HCT116 (cell line): ENCODE measurements at regions not wholly inside any gene's neighbourhood (a gene's known extent, or its start where the extent isn't known, plus 50 kb on each side); places are given as distances from the start of the nearest gene placed in this dataset.

ENCODE experiments used
- ATAC-seq: fragments of 200-7000 bp; cut with Tn5 transposase; 2 replicates; pipeline ENCODE4 v1.9.1; 2020; ENCODE audit warnings: mild to moderate bottlenecking, moderate library complexity
- BruUV-seq: library from RNA; stranded (reverse); fragments of 400-500 nt; replicated peaks from 2 replicates; lab custom pipeline; 2021; lab: Mats Ljungman, UMichigan
- CTCF ChIA-PET: fragments of 300-600 bp; sonication (Branson Sonifier 250); formaldehyde crosslinking; loops from one replicate; lab custom pipeline; 2021; ENCODE audit warnings: antibody characterized with exemption; lab: Charles Lee
- POLR2A ChIA-PET: fragments of 300-600, 350-600 bp; sonication (Branson Sonifier 250); formaldehyde crosslinking; loops from one replicate; lab custom pipeline; 2021; ENCODE audit warnings: antibody characterized with exemption; lab: Charles Lee
- RAD21 ChIA-PET, 2 experiments: fragments of 300-600 bp; sonication (Branson Sonifier 250); formaldehyde crosslinking; loops; one replicate each; lab custom pipeline; 2023; ENCODE audit warnings: low total read pairs in 2 of 2; ENCODE audit not compliant: uncharacterized antibody in 2 of 2, unreplicated experiment in 2 of 2, low non-redundant PET in 1 of 2; lab: Charles Lee
- DNase-seq: peaks from one replicate; pipeline ENCODE4 v3.0.0-alpha.2; 2010; ENCODE audit warnings: low read depth, low spot score
- H2AFZ ChIP-seq: fragments of 200-600 bp; shearing (Covaris generic), sonication (generic); 2 replicates; pipeline ENCODE4 v1.6.1; 2017; ENCODE audit warnings: low read depth, mixed run types, mixed read lengths, antibody characterized with exemption, low read length; ENCODE audit not compliant: poor library complexity, severe bottlenecking
- H3K27ac ChIP-seq: 2 replicates; pipeline ENCODE4 v1.5.1; 2012; ENCODE audit warnings: low read depth, low read length
- H3K27me3 ChIP-seq: fragments of 200-600 bp; sonication (generic); 2 replicates; pipeline ENCODE4 v1.6.1; 2016; ENCODE audit warnings: mixed run types, low read length, mixed read lengths; ENCODE audit not compliant: insufficient read depth
- H3K36me3 ChIP-seq, 2 experiments: fragments of 200-500 bp in 1 of 2; fragments of 200-600 bp in 1 of 2; sonication (Bioruptor generic) in 1 of 2; sonication (generic) in 1 of 2; 2 replicates each; pipeline versions ENCODE4 v1.5.1 to v1.6.1; 2014 to 2016; ENCODE audit warnings: low read length in 2 of 2, inconsistent platforms in 1 of 2, mixed read lengths in 1 of 2, mixed run types in 1 of 2; ENCODE audit not compliant: insufficient read depth in 2 of 2, control insufficient read depth in 1 of 2
- H3K4me1 ChIP-seq, 2 experiments: fragments of 200-600 bp in 1 of 2; sonication (generic) in 1 of 2; 2 replicates each; pipeline versions ENCODE4 v1.5.1 to v1.6.1; 2012 to 2017; ENCODE audit warnings: low read length in 2 of 2, inconsistent platforms in 1 of 2, mild to moderate bottlenecking in 1 of 2, mixed read lengths in 1 of 2, mixed run types in 1 of 2, moderate library complexity in 1 of 2; ENCODE audit not compliant: insufficient read depth in 2 of 2, control insufficient read depth in 1 of 2
- H3K4me2 ChIP-seq: fragments of 200-600 bp; sonication (generic); 2 replicates; pipeline ENCODE4 v1.6.1; 2017; ENCODE audit warnings: mixed run types, low read length, mixed read lengths
- H3K4me3 ChIP-seq, 2 experiments: fragments of 200-600 bp in 1 of 2; sonication (generic) in 1 of 2; replicated peaks in 1 of 2; 2 replicates each; pipeline ENCODE4 v1.5.1; 2011 to 2016; ENCODE audit warnings: low read length in 2 of 2, control low read depth in 1 of 2, low read depth in 1 of 2, mild to moderate bottlenecking in 1 of 2, mixed read lengths in 1 of 2, mixed run types in 1 of 2
- H3K79me2 ChIP-seq: fragments of 200-600 bp; sonication (generic); 2 replicates; pipeline ENCODE4 v1.6.1; 2017; ENCODE audit warnings: mild to moderate bottlenecking, mixed run types, low read length, moderate library complexity, mixed read lengths; ENCODE audit not compliant: insufficient read depth
- H3K9ac ChIP-seq: fragments of 200-600 bp; sonication (generic); 2 replicates; pipeline ENCODE4 v1.6.1; 2016; ENCODE audit warnings: low read length, mixed read lengths
- H3K9me2 ChIP-seq: fragments of 200-600 bp; sonication (generic), shearing (Covaris generic); 2 replicates; pipeline ENCODE4 v1.6.1; 2017; ENCODE audit warnings: mixed run types, mild to moderate bottlenecking, moderate library complexity; ENCODE audit not compliant: insufficient read depth
- H3K9me3 ChIP-seq, 2 experiments: fragments of 200-500 bp in 1 of 2; fragments of 200-600 bp in 1 of 2; sonication (Bioruptor generic) in 1 of 2; sonication (generic) in 1 of 2; 2 replicates each; pipeline ENCODE4 v1.6.1; 2014 to 2017; ENCODE audit warnings: low read length in 2 of 2, mixed read lengths in 2 of 2, inconsistent platforms in 1 of 2, low read depth in 1 of 2, mild to moderate bottlenecking in 1 of 2, mixed run types in 1 of 2, moderate library complexity in 1 of 2; ENCODE audit not compliant: control insufficient read depth in 1 of 2, insufficient read depth in 1 of 2
- H4K20me1 ChIP-seq: fragments of 200-600 bp; sonication (generic), shearing (Covaris generic); 2 replicates; pipeline ENCODE4 v1.6.1; 2017; ENCODE audit warnings: mixed run types, mild to moderate bottlenecking, moderate library complexity; ENCODE audit not compliant: insufficient read depth
- ATF3 ChIP-seq: IDR thresholded peaks from 2 replicates; pipeline ENCODE4 v1.6.1; 2012
- CTCF ChIP-seq, 3 experiments: fragments of 200-600 bp in 1 of 3; sonication (generic) in 1 of 3; IDR thresholded peaks in 2 of 3; conservative IDR thresholded peaks in 1 of 3; 2 replicates each; pipeline ENCODE4 v1.5.1; 2012 to 2017; ENCODE audit warnings: low read depth in 2 of 3, low read length in 2 of 3, antibody characterized with exemption in 1 of 3, borderline replicate concordance in 1 of 3, control low read depth in 1 of 3, mild to moderate bottlenecking in 1 of 3, mixed read lengths in 1 of 3, mixed run types in 1 of 3, moderate library complexity in 1 of 3; ENCODE audit not compliant: insufficient read depth in 1 of 3
- EZH2phosphoT487 ChIP-seq: fragments of 200-600 bp; IDR thresholded peaks from 2 replicates; pipeline ENCODE4 v1.6.1; 2018; ENCODE audit warnings: antibody characterized with exemption, borderline replicate concordance
- FOSL1 ChIP-seq: IDR thresholded peaks from 2 replicates; pipeline ENCODE4 v1.6.1; 2012; ENCODE audit warnings: low read depth
- MAX ChIP-seq: IDR thresholded peaks from 2 replicates; pipeline ENCODE4 v1.6.1; 2012
- POLR2A ChIP-seq: IDR thresholded peaks from 2 replicates; pipeline ENCODE4 v1.7.0; 2011; ENCODE audit warnings: borderline replicate concordance; ENCODE audit not compliant: insufficient read depth, insufficient read length; ENCODE audit errors: extremely low read depth
- POLR2AphosphoS5 ChIP-seq: IDR thresholded peaks from 2 replicates; pipeline ENCODE4 v1.6.1; 2011; ENCODE audit warnings: mild to moderate bottlenecking, low read depth, low read length, moderate library complexity
- RAD21 ChIP-seq: IDR thresholded peaks from 2 replicates; pipeline ENCODE4 v1.6.1; 2012; ENCODE audit warnings: low read depth, mild to moderate bottlenecking
- TCF7L2 ChIP-seq: IDR thresholded peaks from 2 replicates; pipeline ENCODE4 v1.7.0; 2011; ENCODE audit warnings: borderline replicate concordance, inconsistent platforms; ENCODE audit not compliant: insufficient read depth, insufficient read length; ENCODE audit errors: extremely low read depth
- YY1 ChIP-seq: IDR thresholded peaks from 2 replicates; pipeline ENCODE4 v1.6.1; 2011; ENCODE audit warnings: low read length, low read depth, moderate library complexity, mild to moderate bottlenecking; ENCODE audit not compliant: insufficient replicate concordance; ENCODE audit errors: extremely low read depth
- ZNF274 ChIP-seq: fragments of 200-500 bp; sonication (Bioruptor generic); IDR thresholded peaks from 2 replicates; pipeline ENCODE4 v1.6.1; 2014; ENCODE audit warnings: mild to moderate bottlenecking, low read depth, low read length, inconsistent platforms
- intact Hi-C: fragments of 100-400 bp; cut with micrococcal nuclease; formaldehyde crosslinking; loops from 2 replicates; pipeline ENCODE4 v1.10.0; 2022

- DNase-seq (no peak), ATAC-seq (no peak)
- Histone ChIP-seq H2AFZ (no peak overlapping the region), H3K9ac (no peak overlapping the region), H3K9me2 (no peaks in the 10 kb centered on the region; the same call in 1 of the 2 replicates), H3K27me3 (no peaks in the 10 kb centered on the region), H4K20me1 (no peaks in the 10 kb centered on the region), H3K36me3 (no peaks in the 10 kb centered on the region), H3K4me2 (no peak overlapping the region), H3K4me1 (no peaks in the 10 kb centered on the region), H3K9me3 (no peaks in the 10 kb centered on the region), H3K79me2 (no peaks in the 10 kb centered on the region), H3K4me3 (no peak overlapping the region), H3K27ac (no peak overlapping the region)
- BruUV-seq: no TSS peak
- POLR2A ChIA-PET: no interaction called here
- intact Hi-C loops: no loop called here
- TF ChIP-seq RAD21: no peak
- no peak for TF ChIP-seq MAX
- TF ChIP-seq YY1: no peak
- no peak for TF ChIP-seq ZNF274
- no peak for TF ChIP-seq POLR2A
- TF ChIP-seq TCF7L2: no peak
- no peak for TF ChIP-seq ATF3
- no peak for TF ChIP-seq FOSL1
- TF ChIP-seq POLR2AphosphoS5: no peak
- no peak for TF ChIP-seq EZH2phosphoT487
- TF ChIP-seq CTCF (IDR thresholded peaks at IDR 0.05 in 2 of 3, conservative IDR thresholded peaks at IDR 0.05 in 1 of 3; ENCODE audit: borderline replicate concordance in 1 of 3, insufficient read depth in 1 of 3, low read depth in 2 of 3, low read length in 2 of 3): no peak
- CTCF ChIA-PET: no interaction called here
- RAD21 ChIA-PET: no interaction called here
Observed at GRCh38 chr15:72972362-72972761, 79.9 kb upstream of the NEO1 start.
